MM.1S (cell line): ENCODE measurements at regions not wholly inside any gene's neighbourhood (a gene's known extent, or its start where the extent isn't known, plus 50 kb on each side); places are given as distances from the start of the nearest gene placed in this dataset.

Experiments used
- DNase-seq: peaks from one replicate; pipeline ENCODE4 v3.0.0-alpha.2; 2015
- H2AFZ ChIP-seq: fragments of 300-600 bp; sonication (generic); 2 replicates; pipeline ENCODE4 v1.6.0; 2016; ENCODE audit warnings: antibody characterized with exemption, low read length
- H3F3A ChIP-seq: fragments of 300-600 bp; sonication (generic); 2 replicates; pipeline ENCODE4 v1.6.1; 2016; ENCODE audit warnings: mild to moderate bottlenecking, antibody characterized with exemption, low read length, moderate library complexity, mixed read lengths; ENCODE audit not compliant: insufficient read depth
- H3K27ac ChIP-seq: fragments of 300-600 bp; sonication (generic); 2 replicates; pipeline ENCODE4 v1.5.1; 2016; ENCODE audit warnings: mild to moderate bottlenecking, low read length
- H3K27me3 ChIP-seq: fragments of 300-600 bp; sonication (generic); replicated peaks from 2 replicates; pipeline ENCODE4 v1.6.0; 2016; ENCODE audit warnings: low read length; ENCODE audit not compliant: insufficient read depth
- H3K36me3 ChIP-seq: fragments of 300-600 bp; sonication (generic); replicated peaks from 2 replicates; pipeline ENCODE4 v1.6.1; 2016; ENCODE audit warnings: mild to moderate bottlenecking, low read length, mixed read lengths; ENCODE audit not compliant: insufficient read depth
- H3K4me1 ChIP-seq: fragments of 300-600 bp; sonication (generic); 2 replicates; pipeline ENCODE4 v1.6.1; 2016; ENCODE audit warnings: low read length, mixed read lengths
- H3K4me2 ChIP-seq: fragments of 300-600 bp; sonication (generic); 2 replicates; pipeline ENCODE4 v1.6.0; 2016; ENCODE audit warnings: low read depth, low read length
- H3K4me3 ChIP-seq: fragments of 300-600 bp; sonication (generic); 2 replicates; pipeline ENCODE4 v1.5.1; 2016; ENCODE audit warnings: low read length, mixed read lengths
- H3K79me2 ChIP-seq: fragments of 300-600 bp; sonication (generic); 2 replicates; pipeline ENCODE4 v1.6.1; 2016; ENCODE audit warnings: mixed run types, low read length, mixed read lengths
- H3K9ac ChIP-seq: fragments of 300-600 bp; sonication (generic); 2 replicates; pipeline ENCODE4 v1.6.1; 2016; ENCODE audit warnings: low read length, mixed read lengths
- H3K9me2 ChIP-seq: fragments of 300-600 bp; sonication (generic); replicated peaks from 2 replicates; pipeline ENCODE4 v1.6.1; 2016; ENCODE audit warnings: mild to moderate bottlenecking, low read length, mixed read lengths; ENCODE audit not compliant: insufficient read depth
- H3K9me3 ChIP-seq: fragments of 300-600 bp; sonication (generic); replicated peaks from 2 replicates; pipeline ENCODE4 v1.6.1; 2016; ENCODE audit warnings: mild to moderate bottlenecking, low read length, mixed read lengths; ENCODE audit not compliant: insufficient read depth
- H4K20me1 ChIP-seq: fragments of 300-600 bp; sonication (generic); 2 replicates; pipeline ENCODE4 v1.6.1; 2016; ENCODE audit warnings: mild to moderate bottlenecking, low read length, moderate library complexity, mixed read lengths; ENCODE audit not compliant: insufficient read depth
- CTCF ChIP-seq: fragments of 300-600 bp; sonication (generic); IDR thresholded peaks from 2 replicates; pipeline ENCODE4 v1.5.1; 2016; ENCODE audit warnings: antibody characterized with exemption, low read length, mixed read lengths
- EZH2 ChIP-seq: fragments of 300-600 bp; sonication (generic); optimal IDR thresholded peaks from 2 replicates; pipeline ENCODE3; 2017; ENCODE audit warnings: low read depth, mild to moderate bottlenecking, antibody characterized with exemption, low read length, mixed read lengths
- EZH2phosphoT487 ChIP-seq: fragments of 300-600 bp; sonication (generic); IDR thresholded peaks from 2 replicates; pipeline ENCODE4 v1.6.1; 2018; ENCODE audit warnings: antibody characterized with exemption, low read length

GRCh38 chr18:37920865-37921264 lies 355.3 kb upstream of the CELF4 start:
- Histone ChIP-seq H3K27ac (no peak overlapping the region), H3F3A (no peaks in the 10 kb centered on the region), H3K79me2 (no peaks in the 10 kb centered on the region), H3K27me3 (no peaks in the 10 kb centered on the region), H3K4me2 (no peak overlapping the region), H3K9me2 (no peaks in the 10 kb centered on the region), H4K20me1 (no peaks in the 10 kb centered on the region), H3K9me3 (no peaks in the 10 kb centered on the region), H3K4me1 (no peaks in the 10 kb centered on the region), H3K36me3 (no peaks in the 10 kb centered on the region), H2AFZ (no peak overlapping the region), H3K4me3 (no peak overlapping the region), H3K9ac (no peak overlapping the region)
- no peak for TF ChIP-seq EZH2phosphoT487
- TF ChIP-seq EZH2: no peak
- TF ChIP-seq CTCF: no peak
- DNase-seq: no peak

DNA sequence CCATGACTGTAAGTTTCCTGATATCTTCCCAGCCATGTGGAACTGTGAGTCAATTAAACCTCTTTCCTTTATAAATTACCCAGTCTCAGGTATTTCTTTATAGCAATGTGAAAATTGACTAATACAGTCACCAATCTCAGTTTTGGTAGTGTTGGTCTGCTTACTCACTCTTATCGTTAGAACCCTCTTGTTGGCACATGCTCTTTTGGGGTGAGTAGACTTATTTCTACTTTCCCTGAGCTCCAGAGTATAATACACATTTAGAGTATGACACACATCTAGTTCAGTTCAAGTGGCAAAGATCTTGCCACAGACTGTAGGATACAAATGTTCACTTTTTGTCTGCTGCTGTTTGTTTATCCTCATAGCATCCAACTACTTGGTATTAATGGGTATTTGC lies 347.5 kb upstream of the CELF4 start:
- H3K4me1 ChIP-seq: no peaks in the 10 kb centered on the region
- H3K9me2 ChIP-seq: no peaks in the 10 kb centered on the region
- H4K20me1 ChIP-seq: no peaks in the 10 kb centered on the region
- H3K79me2 ChIP-seq: no peaks in the 10 kb centered on the region
- no peak overlapping the region for H3K4me2 ChIP-seq
- H3K27ac ChIP-seq: no peak overlapping the region
- no peaks in the 10 kb centered on the region for H3K27me3 ChIP-seq
- no peaks in the 10 kb centered on the region for H3K9me3 ChIP-seq
- no peak overlapping the region for H3K9ac ChIP-seq
- no peak overlapping the region for H3K4me3 ChIP-seq
- no peak for DNase-seq
- no peaks in the 10 kb centered on the region for H3F3A ChIP-seq
- H3K36me3 ChIP-seq: no peaks in the 10 kb centered on the region
- H2AFZ ChIP-seq: no peak overlapping the region
- TF ChIP-seq EZH2phosphoT487 (no peak), CTCF (no peak), EZH2 (no peak)

DNA sequence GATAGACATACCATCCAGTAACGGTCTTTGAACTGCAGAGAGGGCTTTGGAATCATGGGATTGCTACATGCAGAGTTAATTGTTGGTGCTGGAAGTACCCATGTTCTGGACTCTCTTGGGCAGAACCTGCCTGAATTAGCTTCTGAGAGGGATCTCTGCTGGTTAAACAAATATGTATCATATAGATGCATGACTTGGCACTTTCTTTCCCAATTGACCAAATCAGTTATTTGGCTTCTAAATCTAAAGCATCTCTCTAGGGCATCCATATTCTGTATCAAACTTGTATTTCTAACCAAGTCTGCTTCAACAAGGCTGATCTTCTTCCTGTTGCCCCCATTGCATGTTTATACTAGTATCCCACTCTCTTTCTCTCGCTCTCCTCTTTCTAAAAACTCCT lies 336.7 kb upstream of the CELF4 start:
- Histone ChIP-seq H3K4me3 (no peak overlapping the region), H3K27me3 (no peaks in the 10 kb centered on the region), H3K9me3 (no peaks in the 10 kb centered on the region), H3K4me1 (no peaks in the 10 kb centered on the region), H3K36me3 (no peaks in the 10 kb centered on the region), H3K27ac (no peak overlapping the region), H2AFZ (no peak overlapping the region), H3F3A (no peaks in the 10 kb centered on the region), H3K9ac (no peak overlapping the region), H3K9me2 (no peaks in the 10 kb centered on the region), H3K79me2 (no peaks in the 10 kb centered on the region), H4K20me1 (no peaks in the 10 kb centered on the region), H3K4me2 (no peak overlapping the region)
- DNase-seq: no peak
- TF ChIP-seq EZH2phosphoT487 (no peak), CTCF (no peak)

GRCh38 chr18:37900326-37900725 lies 334.7 kb upstream of the CELF4 start:
- H3K79me2 ChIP-seq: no peaks in the 10 kb centered on the region
- no peak overlapping the region for H2AFZ ChIP-seq
- H3K27me3 ChIP-seq: no peaks in the 10 kb centered on the region
- H3K27ac ChIP-seq: no peak overlapping the region
- H3K4me3 ChIP-seq: no peak overlapping the region
- no peaks in the 10 kb centered on the region for H3K9me3 ChIP-seq
- no peak overlapping the region for H3K9ac ChIP-seq
- no peak for TF ChIP-seq EZH2phosphoT487
- no peak for TF ChIP-seq EZH2
- no peak for TF ChIP-seq CTCF
- DNase-seq: no peak
- H4K20me1 ChIP-seq: no peaks in the 10 kb centered on the region
- H3K36me3 ChIP-seq: no peaks in the 10 kb centered on the region
- no peaks in the 10 kb centered on the region for H3K4me1 ChIP-seq
- H3K4me2 ChIP-seq: no peak overlapping the region
- H3K9me2 ChIP-seq: no peaks in the 10 kb centered on the region
- H3F3A ChIP-seq: no peaks in the 10 kb centered on the region
